NT2/D1 (cell line): ENCODE measurements at regions not wholly inside any gene's neighbourhood (a gene's known extent, or its start where the extent isn't known, plus 50 kb on each side); places are given as distances from the start of the nearest gene placed in this dataset.
"Not testable (repeated sequence)": the region's sequence is repeated elsewhere in the genome, so short reads cannot be mapped to it uniquely, and the experiment has no call there.

ENCODE experiments used
- DNase-seq: peaks from one replicate; pipeline ENCODE4 v3.0.0-alpha.2; 2011; ENCODE audit warnings: low read depth, low spot score
- H3K27me3 ChIP-seq: 2 replicates; pipeline ENCODE4 v1.6.0; 2011; ENCODE audit warnings: mild to moderate bottlenecking; ENCODE audit not compliant: insufficient read length, insufficient read depth
- H3K36me3 ChIP-seq: 2 replicates; pipeline ENCODE4 v1.6.1; 2011; ENCODE audit warnings: mild to moderate bottlenecking, low read length, mixed read lengths; ENCODE audit not compliant: insufficient read depth, insufficient read length
- H3K4me1 ChIP-seq: 2 replicates; pipeline ENCODE4 v1.5.1; 2011; ENCODE audit not compliant: insufficient read depth, insufficient read length
- H3K4me3 ChIP-seq: 2 replicates; pipeline ENCODE4 v1.5.1; 2011; ENCODE audit warnings: low read depth; ENCODE audit not compliant: insufficient read length
- H3K9ac ChIP-seq: 2 replicates; pipeline ENCODE4 v1.6.0; 2011; ENCODE audit warnings: low read depth; ENCODE audit not compliant: insufficient read length
- H3K9me3 ChIP-seq: 2 replicates; pipeline ENCODE4 v1.5.1; 2011; ENCODE audit warnings: mild to moderate bottlenecking, low read length; ENCODE audit not compliant: insufficient read depth
- SUZ12 ChIP-seq: IDR thresholded peaks from 2 replicates; pipeline ENCODE4 v1.6.1; 2011; ENCODE audit not compliant: insufficient read length, insufficient read depth; ENCODE audit errors: extremely low read depth
- YY1 ChIP-seq: IDR thresholded peaks from 2 replicates; pipeline ENCODE4 v1.6.1; 2011; ENCODE audit not compliant: insufficient read length, insufficient read depth
- ZNF274 ChIP-seq: IDR thresholded peaks from 2 replicates; pipeline ENCODE4 v1.6.1; 2011; ENCODE audit warnings: mild to moderate bottlenecking, low read depth, low read length

DNA sequence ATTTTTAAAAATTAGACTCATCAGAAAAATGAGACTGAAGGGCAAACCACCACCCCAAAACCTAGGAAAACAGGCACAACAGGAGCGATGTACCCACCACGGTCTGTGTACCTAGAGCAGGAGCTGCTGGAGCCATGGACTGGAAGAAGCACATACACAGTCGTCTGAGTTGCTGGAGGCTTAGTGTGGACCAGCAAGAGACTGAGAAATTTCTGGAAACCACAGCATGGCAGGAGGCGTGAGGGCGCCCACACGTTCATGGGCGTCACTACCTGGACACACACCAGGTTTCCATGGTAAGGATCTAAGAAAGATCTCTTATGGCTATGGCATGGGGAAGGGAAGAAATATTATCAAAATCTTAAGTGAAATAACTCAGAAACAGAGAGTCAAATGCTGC, 91.9 kb downstream of the MED10 start:
- TF ChIP-seq ZNF274 (no peak), SUZ12 (no peak), YY1 (no peak)

GRCh38 chr5:6284491-6284890, 93.9 kb downstream of the MED10 start:
- not testable (repeated sequence) for H3K9ac ChIP-seq, H3K27me3 ChIP-seq, H3K4me3 ChIP-seq

More for the DNA sequence above, 91.9 kb downstream of the MED10 start:
- no peaks in the 10 kb centered on the region for H3K4me1 ChIP-seq
- H3K36me3 ChIP-seq: no peaks in the 10 kb centered on the region
- H3K27me3 ChIP-seq: no peaks in the 10 kb centered on the region
- H3K9me3 ChIP-seq: no peaks in the 10 kb centered on the region
- no peak for DNase-seq
- H3K4me3 ChIP-seq: no peak overlapping the region
- no peak overlapping the region for H3K9ac ChIP-seq

GRCh38 chr5:6282352-6282751, 96.0 kb downstream of the MED10 start:
- no peaks in the 10 kb centered on the region for H3K4me1 ChIP-seq
- no peaks in the 10 kb centered on the region for H3K27me3 ChIP-seq
- H3K36me3 ChIP-seq: no peaks in the 10 kb centered on the region
- no peak for TF ChIP-seq ZNF274
- TF ChIP-seq SUZ12: no peak
- TF ChIP-seq YY1: no peak
- DNase-seq: no peak
- no peak overlapping the region for H3K4me3 ChIP-seq
- H3K9me3 ChIP-seq: no peaks in the 10 kb centered on the region
- H3K9ac ChIP-seq: no peak overlapping the region

More at GRCh38 chr5:6284491-6284890, 93.9 kb downstream of the MED10 start:
- not testable (repeated sequence) for H3K9me3 ChIP-seq, DNase-seq, H3K4me1 ChIP-seq, H3K36me3 ChIP-seq

GRCh38 chr5:6281818-6282217, 96.5 kb downstream of the MED10 start:
- no peak overlapping the region for H3K9ac ChIP-seq
- H3K36me3 ChIP-seq: no peaks in the 10 kb centered on the region
- no peaks in the 10 kb centered on the region for H3K9me3 ChIP-seq
- no peak for DNase-seq
- no peak for TF ChIP-seq ZNF274
- TF ChIP-seq YY1: no peak
- TF ChIP-seq SUZ12: no peak
- no peak overlapping the region for H3K4me3 ChIP-seq
- H3K27me3 ChIP-seq: no peaks in the 10 kb centered on the region
- H3K4me1 ChIP-seq: no peaks in the 10 kb centered on the region

DNA sequence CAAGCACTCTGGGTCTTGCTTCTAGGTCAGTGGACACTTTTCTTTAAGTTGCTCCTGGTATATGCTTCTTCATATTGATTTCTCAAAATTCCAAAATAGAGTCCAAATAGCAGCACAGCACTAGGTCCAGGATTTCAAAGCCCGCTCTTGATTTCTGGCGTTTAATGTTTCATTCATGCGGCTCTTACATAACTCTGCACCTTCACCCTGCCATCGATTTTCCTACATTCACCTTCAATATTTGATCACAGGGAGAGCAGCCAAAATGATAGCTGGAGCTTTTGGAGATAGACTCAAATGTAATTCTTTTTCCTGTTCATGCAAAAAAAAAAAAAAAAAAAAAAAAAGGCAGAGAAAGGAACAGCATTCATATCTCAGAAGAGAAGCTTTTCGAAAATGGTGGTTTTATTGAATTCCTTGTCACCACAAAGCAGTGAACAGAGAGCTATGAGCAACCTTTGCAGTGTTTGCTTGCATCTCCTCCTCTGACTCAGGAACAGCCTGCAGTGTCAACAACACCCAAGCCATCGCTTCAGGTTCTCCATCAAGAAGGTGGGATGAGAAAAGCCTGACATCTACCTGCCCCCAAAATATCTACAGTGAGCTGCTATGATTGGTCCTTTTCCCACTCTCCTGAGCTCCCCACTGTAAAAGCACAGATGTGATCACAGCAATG, 97.8 kb downstream of the MED10 start:
- TF ChIP-seq ZNF274 (no peak), SUZ12 (no peak), YY1 (no peak)
- Histone ChIP-seq H3K9ac (no peak overlapping the region), H3K27me3 (no peaks in the 10 kb centered on the region), H3K4me1 (no peaks in the 10 kb centered on the region), H3K9me3 (no peaks in the 10 kb centered on the region), H3K4me3 (no peak overlapping the region), H3K36me3 (no peaks in the 10 kb centered on the region)
- DNase-seq: no peak

DNA sequence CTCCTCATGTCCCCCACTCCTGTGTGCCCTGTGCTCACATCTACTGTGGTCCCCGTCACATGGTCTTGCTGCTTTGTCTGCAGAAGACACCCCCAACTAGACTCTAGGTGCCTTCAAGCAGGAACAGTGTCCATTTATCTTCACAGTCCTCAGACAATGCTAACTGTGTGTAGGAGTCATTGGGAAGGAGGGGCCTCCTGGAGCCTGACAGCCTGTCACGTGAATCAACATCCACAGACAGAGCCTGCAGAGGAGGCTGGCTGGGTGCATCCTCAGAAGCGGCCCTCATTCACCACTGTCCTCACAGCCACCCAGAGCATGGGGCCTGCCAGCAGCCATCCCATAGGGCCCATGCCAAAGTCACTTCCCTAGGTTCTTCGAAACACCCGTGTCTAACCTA, 98.7 kb downstream of the MED10 start:
- Histone ChIP-seq H3K4me3 (no peak overlapping the region), H3K9me3 (no peaks in the 10 kb centered on the region), H3K4me1 (no peaks in the 10 kb centered on the region), H3K36me3 (no peaks in the 10 kb centered on the region), H3K27me3 (no peaks in the 10 kb centered on the region), H3K9ac (no peak overlapping the region)
- DNase-seq: no peak
- TF ChIP-seq SUZ12 (no peak), YY1 (no peak), ZNF274 (no peak)

- Histone ChIP-seq H3K9me3 (no peaks in the 10 kb centered on the region), H3K4me1 (no peaks in the 10 kb centered on the region), H3K9ac (no peak overlapping the region), H3K27me3 (no peaks in the 10 kb centered on the region), H3K4me3 (no peak overlapping the region), H3K36me3 (no peaks in the 10 kb centered on the region)
- TF ChIP-seq SUZ12 (no peak), ZNF274 (no peak), YY1 (no peak)
- DNase-seq: no peak
Measured at GRCh38 chr5:6274846-6275543, 103.4 kb downstream of the MED10 start.
